Stimulated activated CD4-positive, alpha-beta T cell treated with anti-CD3 and anti-CD28 coated beads, TNF-alpha, amount 100 ng/mL, for 48 hours (primary cell): ENCODE measurements at regions not wholly inside any gene's neighbourhood (a gene's known extent, or its start where the extent isn't known, plus 50 kb on each side); places are given as distances from the start of the nearest gene placed in this dataset.
A peak's percentile ranks its signal among the peaks of the same experiment; 100 is the strongest.

Experiments
- DNase-seq, 3 donors: peaks; one replicate each; pipeline ENCODE4 v3.0.0-alpha.2; 2020; ENCODE audit warnings: low read depth in 3 of 3

DNA sequence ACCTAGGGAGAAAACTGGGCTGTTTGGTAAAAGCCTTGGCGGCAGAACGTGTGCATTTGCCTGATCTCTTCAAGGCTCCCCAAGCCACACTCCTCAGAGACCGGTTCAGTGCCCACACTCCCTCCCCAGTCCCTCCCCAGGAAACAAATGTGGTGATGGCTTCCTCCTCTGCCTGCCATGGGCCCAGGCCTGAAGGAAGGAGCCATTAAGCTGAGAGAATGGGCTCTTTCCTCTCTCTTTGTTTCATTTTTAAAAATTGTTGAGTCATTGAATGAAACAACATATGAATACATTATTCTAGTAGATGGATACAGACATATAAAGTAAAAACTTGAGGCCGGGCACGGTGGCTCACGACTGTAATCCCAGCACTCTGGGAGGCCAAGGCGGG is 50.6 kb upstream of the YWHAQ start:
- DNase-seq, result no peak

DNA sequence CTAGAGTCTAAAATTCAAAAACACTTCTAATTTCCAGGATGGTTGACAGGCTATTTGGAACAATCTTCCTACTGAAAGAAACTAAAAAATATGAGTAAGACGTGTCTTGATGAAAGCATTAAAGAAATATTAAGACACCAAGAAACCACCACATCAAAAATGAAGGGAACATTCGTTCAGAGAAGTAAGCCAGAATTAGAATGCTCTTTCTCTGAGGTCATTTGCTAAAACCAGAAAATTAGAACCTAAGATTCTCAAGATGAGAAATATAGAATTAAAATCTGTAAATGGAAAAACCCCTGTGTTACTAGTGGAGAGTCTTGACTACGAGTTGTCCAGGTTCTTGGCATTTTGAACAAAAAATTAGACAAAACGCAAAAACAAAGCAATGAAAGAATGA is 54.8 kb upstream of the YWHAQ start:
- no peak for DNase-seq

DNA sequence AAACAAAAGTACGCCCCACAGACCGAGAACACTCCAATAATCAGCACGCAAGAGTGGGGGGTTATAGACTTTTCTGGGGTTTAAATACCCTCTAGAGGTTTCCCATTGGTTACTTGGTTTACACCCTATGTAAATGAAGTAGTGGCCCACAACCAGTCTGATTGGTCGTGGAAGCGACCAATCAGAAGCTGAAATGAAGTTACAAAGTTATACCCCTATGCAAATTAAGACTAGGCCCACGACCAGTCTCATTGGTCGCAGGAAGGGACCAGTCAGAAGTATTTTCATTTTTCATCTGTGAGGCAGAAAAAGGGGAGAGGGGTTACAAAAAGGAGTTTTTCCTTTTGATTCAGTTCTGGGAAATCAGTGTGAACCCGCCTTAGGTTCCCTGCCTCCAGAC is 55.3 kb upstream of the YWHAQ start:
- DNase-seq, result no peak

GRCh38 chr2:9690252-9690651 is 59.5 kb upstream of the YWHAQ start:
- DNase-seq, result no peak

GRCh38 chr2:9690716-9691498 is 60.1 kb upstream of the YWHAQ start:
- DNase-seq, result no peak

DNA sequence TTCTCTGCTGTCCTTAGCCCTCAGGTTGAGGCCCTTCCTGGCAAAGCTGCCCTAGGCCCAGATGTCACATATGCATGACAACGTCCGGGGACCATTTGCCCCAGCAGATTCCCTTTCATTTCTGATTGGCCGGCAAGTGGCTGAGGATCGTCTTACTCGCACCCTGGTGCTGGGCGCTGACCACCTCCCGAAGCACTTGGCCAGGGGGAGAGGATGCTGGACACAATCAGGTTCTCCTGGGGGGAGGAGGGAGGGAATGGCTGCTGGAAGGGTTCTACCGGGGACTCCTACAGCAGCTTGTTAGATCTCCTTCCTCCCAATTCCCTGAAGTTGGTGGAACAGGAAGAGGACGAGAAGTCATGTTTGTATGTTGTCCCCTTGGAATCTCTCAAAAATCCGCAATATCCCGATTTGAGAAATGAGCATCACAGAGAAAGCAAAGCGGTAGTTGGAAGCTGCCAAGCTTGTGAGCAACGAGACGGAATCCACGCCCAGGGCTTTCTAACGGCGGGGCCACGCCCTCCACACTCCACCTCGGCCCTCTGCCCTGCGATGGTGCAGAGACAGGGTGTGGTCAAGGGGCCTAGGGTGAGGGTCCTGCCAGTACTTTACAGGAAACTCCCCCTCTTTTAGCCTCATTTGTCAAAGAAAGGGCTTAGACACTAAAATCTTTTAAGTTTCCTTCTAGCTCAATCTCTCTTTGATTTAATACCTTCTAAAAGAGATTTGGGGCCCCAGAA is 61.8 kb upstream of the YWHAQ start:
- DNase-seq, result no peak

- no peak for DNase-seq
Observed at GRCh38 chr2:9693196-9693491, 62.3 kb upstream of the YWHAQ start.

DNA sequence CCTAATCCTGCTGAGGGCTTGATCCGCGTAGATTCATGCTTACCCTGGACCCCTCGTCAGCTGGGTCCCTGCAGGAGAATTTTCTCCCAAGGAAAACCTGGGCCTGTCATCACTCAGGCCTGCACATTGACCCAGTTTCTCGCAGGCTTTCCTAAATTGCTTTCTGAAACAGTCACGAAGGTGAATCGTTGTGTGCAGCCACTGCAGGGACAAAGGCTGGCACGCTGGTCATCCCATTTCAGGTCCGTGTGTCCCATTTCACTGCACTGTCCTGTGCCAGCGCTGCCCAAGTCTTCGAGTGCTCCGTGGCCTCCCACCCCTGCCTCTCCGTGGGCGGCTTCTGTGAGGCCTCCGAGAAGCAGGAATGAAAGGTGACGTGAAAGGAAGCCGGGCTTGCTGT is 62.8 kb upstream of the YWHAQ start:
- no peak for DNase-seq

GRCh38 chr2:9694661-9695234 is 64.0 kb upstream of the YWHAQ start:
- no peak for DNase-seq

DNA sequence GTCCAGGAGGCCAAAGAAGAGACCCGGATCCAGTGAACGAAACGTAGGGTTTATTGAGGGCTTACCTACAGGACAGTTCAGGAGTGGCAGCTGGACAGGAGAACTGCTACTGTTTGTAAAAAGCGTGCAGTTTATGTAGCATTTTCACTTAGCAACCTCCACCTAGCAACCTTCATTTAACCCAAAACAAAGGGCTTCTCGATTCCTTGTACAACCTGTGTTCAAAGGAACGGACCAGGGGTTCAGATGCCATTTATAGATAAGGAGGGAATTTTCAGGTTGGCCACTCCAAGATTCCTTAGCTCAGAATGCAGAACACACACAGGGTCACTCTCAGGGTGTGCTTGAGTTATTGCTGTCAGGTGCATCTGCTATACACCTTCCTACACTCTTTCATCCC is 65.1 kb upstream of the YWHAQ start:
- DNase-seq, result no peak

GRCh38 chr2:9696731-9697130 is 65.9 kb upstream of the YWHAQ start:
- no peak for DNase-seq

DNA sequence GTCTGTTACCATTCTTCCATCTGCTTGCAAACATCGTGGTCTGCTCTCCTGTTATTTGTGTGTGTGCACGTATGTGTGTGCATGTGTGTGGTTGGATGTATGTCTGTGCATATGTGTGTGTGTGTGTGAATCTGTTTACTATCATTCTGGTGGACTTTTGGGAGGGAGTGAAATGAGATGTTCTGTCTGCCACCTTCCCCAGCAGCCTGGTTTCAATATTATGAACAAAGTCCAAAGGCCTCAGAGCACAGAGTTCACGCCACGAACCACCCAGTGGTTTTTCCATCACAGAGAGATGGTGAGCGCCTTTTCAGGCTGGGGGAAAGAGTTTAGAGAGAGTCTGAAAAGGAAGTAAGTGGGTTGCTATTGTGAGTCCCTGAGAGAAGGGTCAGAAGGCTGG is 67.1 kb upstream of the YWHAQ start:
- no peak for DNase-seq

DNA sequence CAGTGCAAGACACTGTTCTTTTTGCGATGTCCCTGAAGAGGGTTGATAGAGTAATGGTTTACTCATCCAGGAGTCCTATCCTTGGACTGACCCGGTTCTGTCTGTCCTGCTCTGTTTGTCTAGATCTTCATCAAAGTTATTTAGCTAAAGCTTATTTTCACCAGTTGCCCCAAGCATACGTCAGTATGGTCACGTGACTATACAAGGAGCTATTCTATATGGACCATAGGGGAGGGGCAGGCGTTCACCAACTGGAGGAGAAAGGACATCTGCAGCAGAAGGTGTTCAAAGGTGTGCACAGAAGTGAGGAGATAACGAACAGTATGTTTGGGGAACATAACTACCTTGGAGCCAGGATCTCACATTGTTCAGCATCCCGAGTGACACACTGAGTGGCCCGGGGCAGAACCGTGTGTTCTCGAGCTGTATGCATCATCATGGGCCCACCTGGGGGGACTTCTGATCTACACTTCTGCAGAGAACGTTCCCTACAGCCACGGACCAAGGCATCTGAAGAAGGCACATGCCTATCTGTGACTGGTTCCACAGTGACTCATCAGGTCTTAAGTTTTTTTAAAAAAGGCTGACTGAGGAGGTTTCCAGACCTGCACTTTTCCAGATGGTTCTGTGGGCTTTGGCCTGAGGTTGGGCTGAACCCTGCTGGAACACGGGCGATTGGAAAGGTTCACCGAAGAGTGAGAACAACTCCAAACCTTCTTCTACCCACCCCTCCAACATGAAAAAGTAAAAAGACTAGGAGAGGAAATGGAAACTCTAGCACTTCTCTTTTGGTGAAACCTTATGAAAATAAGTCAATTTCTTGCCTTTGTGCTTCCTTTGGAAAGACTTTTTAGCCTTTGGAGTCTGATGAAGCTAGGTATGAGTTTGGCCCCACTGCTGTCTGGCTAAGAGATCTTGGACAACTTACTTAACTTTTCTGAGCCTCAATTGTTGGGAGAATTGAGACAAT is 68.6 kb upstream of the YWHAQ start:
- DNase-seq, result no peak

DNA sequence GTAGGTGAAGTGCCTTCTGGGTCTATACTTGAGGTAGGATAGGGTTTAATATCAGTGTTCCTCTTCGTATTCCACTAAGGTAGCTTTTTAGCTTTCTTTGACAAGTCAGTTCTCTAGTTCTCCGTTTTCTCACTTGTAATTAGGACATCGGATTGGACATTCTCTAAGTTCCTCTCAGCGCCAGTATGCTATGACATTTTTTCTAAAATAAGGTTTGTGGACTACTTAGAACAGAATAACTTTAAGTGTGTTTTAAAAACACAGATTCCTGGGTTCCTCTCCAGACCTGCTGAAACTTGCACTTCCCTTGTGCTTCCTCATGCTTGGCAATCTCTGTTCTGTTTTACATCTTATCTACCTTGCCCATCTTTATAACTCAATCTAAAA is 69.3 kb upstream of the YWHAQ start:
- no peak for DNase-seq

GRCh38 chr2:9702604-9703084 is 71.8 kb upstream of the YWHAQ start:
- DNase-seq, result no peak

DNA sequence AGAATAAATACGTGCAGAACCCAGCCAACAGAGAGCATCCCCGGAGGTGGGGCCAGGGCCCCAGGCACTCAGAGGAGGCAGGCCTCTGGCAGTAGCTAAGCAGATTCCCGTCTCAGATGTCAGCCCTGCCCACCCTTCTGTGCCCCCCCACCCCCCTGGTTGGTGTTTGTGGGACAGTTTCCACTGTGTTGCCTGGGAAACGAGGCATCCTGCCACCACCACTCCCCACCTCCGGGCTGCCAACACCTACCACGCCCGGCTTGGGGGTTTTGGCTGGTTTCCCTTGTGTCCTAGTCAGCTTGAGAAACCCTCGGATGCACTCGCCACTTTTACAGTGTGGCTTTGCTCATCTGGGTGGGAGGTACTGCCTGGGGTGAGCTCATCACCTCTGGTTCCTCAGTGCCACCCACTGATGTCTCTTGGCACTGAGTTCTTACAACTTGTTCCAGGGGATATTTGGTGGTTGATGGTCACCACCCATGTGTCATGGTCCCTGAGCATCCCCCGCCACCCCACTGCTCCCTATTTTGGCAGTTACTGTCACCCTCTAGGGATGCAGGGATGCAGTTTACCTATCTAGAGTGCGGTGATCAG is 72.4 kb upstream of the YWHAQ start:
- DNase-seq, result peak; percentile 63 to 78 (median 73)

GRCh38 chr2:9703701-9704221 is 73.0 kb upstream of the YWHAQ start:
- DNase-seq, result no peak

DNA sequence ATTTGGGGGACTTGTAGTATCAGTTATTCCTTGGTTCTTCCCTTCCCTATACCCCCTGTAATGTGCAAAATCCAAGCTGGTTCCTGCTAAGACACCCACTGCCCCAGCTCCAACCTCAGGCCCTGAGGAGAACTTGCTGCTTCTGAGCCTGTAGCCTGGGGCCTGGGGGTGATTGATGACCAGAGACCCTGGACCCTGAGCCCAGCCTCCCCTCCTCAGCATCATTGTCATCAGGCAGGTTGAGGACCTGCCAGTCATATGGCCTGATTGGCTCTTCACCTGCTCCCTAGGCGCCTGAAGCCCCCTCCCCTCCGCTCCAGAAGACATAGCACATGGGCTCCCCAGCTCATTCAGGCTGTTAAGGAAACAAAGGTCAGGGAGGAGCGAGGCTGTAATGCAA is 73.8 kb upstream of the YWHAQ start:
- DNase-seq, result no peak

GRCh38 chr2:9705196-9705595 is 74.4 kb upstream of the YWHAQ start:
- DNase-seq, result no peak

GRCh38 chr2:9707008-9707407 is 76.2 kb upstream of the YWHAQ start:
- no peak for DNase-seq

GRCh38 chr2:9707611-9708160 is 76.9 kb upstream of the YWHAQ start:
- DNase-seq, result no peak
